ENCODE measurements at regions not wholly inside any gene's neighbourhood (a gene's known extent, or its start where the extent isn't known, plus 50 kb on each side); places are given as distances from the start of the nearest gene placed in this dataset.

DNA sequence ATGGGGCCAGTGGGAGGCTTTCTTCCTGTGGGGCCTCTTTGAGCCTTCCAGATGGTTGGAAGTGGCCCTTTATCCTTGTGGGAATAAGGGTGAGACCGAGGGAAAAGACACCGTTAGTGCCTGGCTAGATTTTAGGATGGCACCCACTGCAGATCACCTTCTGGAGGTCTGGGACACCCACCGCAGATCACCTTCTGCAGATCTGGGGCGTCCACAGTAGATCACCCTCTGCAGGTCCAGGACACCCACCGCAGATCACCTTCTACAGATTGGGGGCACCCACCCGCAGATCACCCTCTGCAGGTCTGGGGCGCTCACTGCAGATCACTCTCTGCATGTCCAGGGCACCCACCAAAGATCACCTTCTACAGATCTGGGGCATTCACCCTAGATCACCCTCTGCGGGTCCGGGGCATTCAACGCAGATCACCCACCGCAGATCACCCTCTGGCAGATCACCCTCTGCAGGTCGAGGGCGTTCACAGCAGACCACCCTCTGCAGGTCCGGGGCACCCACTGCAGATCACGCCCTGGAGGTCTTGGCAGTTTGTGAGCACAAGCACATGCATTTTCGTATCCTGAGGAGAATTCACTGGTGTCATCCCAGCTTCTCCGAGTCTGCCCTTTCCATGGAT is 153.4 kb upstream of the TSHZ3 start:
- DNase-seq, result peak; percentile 26

DNA sequence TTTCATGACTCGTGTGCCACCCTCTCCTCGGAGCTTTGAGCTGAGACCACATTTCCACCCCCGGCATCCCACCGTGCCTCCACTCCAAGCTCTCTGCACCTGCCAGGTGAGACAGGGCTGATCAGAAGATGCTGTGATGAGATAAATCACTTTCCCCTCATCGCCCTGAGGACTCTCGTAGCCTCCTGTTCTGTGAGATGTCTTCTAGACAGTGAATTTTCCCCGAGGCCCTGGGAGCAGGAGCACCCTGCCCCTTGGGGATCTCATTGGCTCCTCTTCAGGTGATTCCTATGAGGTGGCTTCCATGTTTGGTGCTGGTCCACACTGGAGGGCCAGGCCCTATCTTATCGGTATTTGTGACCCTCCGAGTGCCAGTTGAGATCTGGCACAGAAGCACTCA is 154.0 kb upstream of the TSHZ3 start:
- peak; percentile 22 for DNase-seq

DNA sequence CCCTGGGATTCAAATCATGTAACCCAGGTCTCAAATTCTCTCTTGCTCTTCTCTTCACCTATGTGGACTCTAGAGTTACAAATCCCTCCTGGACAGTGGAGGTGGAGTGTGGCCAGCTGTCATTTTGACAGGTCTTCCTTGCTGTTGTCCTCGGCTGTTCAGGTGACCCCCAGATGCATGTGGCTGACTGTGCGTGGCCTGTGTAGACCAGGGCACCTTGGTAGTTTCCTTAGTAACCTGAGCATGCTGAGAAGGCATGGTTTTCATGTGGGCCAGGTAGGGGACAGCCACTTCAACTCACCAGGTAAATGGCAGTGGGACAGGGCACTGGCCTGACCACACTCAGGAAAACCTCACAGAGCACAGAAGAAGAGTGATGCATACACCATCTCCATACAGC is 155.0 kb upstream of the TSHZ3 start:
- DNase-seq, result peak; percentile 28

DNA sequence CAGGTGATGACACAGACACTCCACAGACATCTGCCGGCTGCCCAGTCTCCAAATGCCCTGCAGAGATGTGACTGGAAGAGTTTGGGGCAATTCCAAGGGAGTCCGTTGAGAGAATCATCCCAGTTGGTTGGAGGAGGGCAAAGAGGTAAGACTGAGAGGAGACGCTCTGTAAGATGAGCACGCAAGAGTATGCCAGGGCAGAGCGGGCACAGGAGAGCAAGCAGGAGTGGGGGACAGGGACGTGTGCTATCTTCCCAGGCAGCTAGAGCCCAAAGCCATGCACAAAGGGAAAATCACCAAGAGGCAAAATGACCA is 156.3 kb upstream of the TSHZ3 start:
- DNase-seq, result peak; percentile 21

DNA sequence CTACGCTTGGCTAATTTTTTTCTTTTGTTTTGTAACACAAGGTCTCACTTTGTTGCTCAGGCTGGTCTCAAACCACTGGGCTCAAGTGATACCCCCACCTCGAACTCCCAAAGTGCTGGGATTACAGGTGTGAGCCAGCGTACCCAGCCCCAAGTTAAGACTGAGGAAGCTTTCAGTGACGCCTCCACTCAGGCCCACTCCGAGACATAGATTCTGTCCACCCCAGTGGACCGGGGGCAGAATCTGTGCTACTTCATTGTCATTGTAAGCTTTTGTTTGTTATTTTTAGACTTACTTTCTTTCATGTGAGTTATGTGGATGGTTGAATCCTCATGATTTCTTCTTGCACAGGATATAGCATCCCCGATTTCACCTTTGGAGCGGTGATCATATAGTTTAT is 156.9 kb upstream of the TSHZ3 start:
- DNase-seq, result no peak

DNA sequence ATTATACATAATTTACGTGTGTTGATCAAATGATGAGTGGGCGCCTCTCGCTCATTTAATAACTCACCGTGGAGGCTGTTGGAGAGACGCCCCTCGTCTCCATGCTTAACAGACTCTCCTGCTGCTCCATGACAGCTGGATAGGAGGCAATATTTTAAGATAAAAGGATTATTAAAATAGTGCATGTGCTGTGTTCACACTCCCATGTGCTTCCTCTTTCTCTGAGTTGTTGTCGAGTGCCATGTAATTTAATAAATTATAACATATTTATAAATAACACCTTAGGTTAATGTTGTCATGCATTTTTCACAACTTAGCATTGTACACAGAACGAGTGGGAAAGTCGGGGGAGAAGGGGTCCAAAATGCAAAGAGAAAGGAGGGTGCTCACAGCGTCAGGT is 161.4 kb upstream of the TSHZ3 start:
- peak; percentile 9 for DNase-seq

DNA sequence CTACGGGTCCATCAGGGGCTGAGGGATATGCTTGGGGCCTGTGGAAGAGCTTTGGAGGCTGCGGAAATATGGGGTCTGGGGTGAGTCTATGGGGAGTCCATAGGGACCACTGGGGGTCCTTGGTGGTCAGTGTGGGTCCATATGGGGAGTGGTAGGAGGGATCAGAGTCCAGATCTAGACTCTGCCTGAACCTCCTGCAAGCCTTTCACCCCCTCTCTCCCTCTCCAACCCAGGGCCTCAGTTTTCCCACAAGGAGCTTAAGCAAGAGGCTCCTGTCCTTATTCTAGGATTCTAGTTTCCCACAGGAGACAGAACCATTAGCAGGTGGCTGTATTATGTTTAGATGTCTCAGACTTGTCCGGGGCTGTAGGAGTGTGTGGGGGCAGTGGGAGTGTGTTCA is 161.9 kb upstream of the TSHZ3 start:
- peak; percentile 15 for DNase-seq

DNA sequence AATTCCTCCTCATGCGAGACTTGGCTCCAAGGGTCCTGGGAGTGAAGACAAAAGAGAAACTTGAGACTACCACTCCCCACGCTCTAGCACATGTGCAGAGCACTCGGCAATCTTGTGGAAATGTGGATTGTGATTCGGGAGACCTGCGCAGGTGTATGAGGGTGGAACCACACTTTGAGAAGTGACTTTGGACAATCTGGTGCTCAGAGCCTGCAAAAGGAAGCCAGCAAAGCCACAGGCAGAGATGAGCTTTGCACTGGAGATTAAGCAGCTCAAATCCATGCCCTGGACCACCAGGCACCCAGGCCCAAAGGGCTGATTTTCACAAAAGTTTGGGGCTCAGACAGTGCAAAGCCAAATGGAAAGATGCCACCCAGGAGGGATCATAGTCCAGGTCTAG is 162.5 kb upstream of the TSHZ3 start:
- DNase-seq, result peak; percentile 22

DNA sequence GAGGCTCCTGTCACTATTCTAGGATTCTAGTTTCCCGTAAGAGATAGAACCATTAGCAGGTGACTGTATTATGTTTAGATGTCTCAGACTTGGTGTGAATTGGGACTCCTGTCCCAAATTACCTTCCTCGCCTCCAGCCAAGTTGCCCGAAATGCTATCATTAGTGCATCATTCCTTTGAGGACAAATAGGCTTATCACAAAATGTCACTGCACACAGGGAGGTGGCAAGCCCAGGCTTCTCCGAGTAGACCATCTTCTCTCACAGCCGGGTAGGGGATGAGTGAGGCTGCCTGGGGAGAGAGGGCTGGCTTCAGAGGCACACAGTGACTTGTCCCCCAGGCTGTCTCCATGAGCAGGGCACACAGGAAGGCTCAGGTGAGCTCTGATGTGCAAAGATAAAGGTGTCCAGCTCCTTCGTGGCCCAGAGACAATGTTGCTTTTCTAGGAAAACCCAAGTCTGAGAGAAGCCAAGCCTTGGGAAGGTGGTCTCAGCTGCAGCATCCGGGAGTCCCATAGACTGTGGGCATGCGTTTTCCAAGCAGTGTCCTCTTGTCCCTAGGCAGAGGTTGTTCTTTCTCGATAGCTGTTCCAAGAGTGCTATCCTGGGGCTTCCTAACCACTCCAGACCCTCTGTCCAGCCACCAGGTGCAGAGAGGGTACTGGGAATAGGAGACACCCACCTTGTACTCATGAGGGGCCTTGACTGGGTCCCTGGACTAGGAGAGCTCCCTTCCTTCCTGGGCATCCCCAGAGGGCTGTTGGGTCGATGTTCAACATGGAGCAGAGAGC is 163.1 kb upstream of the TSHZ3 start:
- peak; percentile 29 for DNase-seq

DNA sequence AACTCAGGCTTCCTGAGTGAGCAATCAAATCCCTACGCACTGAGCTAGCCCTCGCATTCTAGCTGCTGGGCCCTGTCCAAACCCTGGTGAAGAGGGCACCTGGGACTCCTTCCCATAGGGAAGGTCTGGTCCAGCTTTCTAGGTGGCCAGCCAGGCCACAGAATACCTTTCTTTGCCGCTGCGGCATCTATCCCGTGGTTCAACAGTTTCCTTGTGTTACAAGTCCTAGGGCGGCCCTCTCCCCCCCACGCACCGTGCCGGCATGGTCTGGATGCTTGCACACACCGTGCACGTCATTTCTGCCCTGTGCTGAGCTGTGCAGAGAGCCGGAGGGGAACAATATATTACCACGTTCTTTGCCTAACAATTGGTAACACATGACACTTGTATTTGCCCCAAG is 164.6 kb upstream of the TSHZ3 start:
- peak; percentile 34 for DNase-seq

DNA sequence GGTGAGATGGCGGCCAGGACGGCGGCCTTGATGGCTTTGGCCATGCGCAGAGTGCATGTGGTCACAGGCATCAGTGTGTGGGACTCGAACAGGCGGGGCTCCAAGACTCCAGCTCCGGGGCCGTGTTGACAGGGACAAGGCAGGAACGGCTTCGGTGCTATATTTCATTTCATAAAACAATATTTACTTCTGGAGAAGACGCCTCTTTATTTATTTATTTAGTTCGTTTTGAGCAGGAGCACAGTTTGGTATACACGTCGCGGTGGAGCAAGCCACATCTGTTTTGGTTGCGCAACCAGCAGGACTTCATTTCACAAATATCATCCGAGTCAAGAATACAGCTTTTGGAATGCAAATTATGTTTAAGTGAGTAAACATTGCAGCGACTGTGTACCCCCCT is 166.7 kb upstream of the TSHZ3 start:
- peak; percentile 29 for DNase-seq

DNA sequence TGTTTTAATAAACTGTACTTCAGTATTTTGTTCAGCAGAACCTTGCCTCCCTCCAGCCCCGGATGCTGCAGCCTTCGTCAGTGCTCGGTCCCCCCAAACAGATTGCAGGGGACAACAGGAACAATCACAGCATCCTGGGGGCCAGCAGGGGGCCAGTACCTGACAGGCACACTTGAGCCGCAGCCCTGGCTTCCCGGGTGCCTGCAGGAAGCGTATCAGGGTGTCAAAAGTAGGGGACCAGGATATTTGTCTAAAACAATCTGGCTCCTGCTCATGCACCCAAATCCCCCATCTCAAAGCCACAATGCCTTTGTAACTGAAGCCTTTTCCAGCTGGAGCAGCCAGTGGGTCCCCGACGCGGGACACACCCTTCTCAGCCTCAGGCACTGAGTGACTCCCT is 167.5 kb upstream of the TSHZ3 start:
- peak; percentile 35 for DNase-seq

DNA sequence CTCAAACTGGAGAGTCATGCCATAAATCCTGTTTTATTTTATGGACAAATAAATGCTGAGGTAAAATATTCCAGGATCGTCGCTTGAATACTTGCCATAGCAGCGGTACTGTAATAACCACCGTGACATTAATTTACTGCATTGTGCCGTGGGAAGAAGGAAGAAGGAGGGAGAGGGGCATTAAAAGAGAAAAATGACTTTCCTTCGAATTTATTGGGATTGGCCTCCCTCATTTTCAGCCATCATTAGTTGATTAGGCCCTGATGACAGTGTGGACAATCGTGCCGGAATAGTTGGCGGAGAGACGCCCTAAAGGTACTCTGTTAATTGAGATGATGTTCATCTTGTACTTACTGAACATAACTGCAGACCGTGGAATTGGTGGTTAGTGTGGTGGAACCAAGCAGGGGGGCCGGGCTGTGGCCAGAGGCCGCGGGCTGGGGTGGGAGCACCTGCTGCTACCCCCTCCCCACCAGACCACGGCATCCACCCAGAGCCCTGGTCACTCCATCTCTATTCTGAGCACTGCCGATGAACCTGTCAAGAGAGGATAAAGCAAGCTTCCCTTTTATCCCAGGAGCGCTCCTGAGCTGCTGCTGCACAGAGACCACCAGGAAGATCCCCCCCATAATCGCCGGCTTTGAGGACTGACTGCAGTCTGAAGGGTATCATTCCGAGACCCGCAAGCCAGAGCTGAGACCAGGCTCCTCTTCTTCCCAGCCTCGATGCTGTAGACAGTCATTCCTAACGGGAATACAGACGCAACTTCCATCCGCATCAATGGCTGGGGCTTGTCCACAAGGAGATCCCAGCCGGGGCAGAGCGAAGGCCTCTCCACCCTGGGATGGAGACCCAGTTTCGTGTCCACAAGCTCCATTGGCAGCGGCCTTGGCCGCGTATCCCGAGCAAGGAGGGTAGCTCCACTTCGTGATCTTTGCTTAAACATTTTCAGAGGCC is 168.3 kb upstream of the TSHZ3 start:
- peak; percentile 43 for DNase-seq

DNA sequence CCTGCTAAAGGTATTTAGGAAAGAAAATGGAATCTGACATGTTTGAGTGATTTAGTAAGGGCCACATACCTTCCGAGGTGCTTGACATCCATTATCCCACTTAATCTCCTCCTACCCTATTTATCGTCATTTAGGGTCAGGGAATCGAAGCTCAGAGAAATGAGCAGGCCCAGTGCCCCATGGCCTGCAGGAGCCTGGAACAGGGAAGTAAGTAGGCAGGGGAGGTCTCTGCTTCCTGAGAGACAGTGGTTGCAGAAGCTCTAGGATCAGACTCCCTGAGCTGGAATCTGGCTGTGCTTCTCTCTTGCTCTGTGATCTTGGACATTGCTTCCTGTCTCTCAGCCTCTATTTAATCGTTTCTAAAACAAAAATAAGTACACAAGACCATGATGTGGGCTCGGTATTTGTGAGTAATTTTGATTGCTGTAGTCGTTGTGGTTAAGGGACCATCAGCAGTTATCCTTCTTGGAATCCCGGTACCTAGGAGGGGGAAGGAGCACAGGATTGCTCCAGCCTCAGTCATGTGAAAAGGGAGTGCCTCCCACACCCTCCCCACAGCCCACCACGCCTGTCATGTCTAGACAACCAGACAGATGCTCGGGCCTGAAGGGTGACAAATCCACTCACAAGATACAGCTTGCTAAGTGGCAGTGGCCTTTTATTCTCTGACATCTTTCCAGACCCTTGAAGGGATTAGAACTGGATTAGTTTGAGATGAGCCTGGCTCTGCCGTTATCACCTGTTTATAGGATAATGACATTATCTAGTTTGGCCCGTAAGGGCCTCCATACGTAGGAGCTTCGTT is 169.2 kb upstream of the TSHZ3 start:
- peak; percentile 92 for DNase-seq

DNA sequence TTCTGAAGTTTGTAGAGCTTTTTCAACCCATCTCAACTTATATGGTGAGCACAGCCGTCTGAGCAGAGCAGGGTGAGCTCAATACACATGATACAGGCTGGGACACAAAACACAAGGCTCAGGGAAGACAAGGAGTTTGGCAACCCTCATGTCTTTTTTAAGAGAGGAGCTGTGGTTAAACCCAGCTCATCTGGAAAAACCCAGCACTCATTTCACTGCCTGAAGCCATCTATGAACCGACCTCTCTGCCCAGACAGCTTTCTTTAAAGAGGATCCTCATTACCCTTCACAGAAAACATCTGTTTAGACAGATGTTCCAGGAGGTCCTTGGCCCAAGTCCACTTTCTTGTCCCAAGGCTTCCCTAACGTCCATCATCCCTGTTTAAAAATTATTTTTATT is 170.0 kb upstream of the TSHZ3 start:
- peak; percentile 63 for DNase-seq

DNA sequence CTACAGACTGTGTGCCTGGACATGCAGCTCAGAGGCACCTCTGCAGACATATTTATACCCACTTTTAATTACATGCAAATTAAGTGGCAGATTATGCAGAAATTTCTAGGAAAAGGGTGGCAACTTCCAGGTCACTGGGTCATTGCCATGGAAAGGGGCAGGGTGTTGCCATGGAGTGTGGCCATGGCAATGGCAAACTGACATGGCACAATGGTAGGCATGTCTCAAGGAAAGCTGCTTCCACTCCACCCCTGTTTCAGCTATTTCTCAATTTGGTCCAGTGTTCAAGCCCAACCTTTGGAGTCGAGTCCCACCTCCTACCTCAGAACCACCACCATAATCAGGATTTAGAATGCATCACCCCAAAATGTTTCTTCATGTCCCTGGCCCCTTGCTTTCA is 170.7 kb upstream of the TSHZ3 start:
- peak; percentile 11 for DNase-seq

DNA sequence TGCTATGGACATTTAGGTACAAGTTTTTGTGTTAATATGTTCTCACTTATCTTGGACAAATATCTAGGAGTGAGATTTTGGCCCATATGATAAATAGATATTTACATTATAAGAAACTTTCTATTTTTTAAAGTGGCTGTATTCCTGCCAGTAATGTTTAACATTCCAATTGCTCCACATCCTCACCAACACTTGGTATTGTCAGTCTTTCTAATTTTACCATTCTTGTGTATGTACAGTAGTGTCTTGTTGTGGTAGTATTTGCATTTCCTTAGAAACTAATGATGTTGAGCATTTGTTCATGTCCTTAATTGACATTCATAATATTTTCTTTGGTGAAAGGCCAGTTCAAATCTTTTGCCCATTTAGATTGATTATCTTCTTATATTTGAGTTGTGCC is 171.4 kb upstream of the TSHZ3 start:
- DNase-seq, result no peak

DNA sequence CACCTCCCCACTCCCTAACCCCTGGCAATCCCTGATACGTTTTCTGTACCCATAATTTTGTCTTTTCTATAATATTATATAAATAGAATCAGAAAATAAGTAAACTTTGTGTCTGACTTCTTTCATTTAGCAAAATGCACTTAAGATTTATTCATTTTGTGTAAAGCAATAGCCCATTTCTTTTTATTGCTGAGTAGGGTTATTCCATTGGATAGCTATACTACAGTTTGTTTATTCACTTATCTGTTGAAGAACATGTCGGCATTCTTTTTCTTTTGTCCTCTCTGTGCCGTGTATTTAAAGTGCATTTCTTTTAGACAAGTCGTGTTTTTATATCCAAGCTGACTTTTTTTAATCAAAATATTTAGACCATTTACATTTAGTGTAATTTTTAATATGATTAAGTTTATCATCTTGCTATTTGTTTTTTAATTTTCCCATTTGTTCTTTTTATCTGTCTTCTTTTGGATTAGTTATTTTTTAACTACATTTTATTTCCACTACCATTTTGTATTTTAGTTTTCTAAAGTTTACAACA is 176.4 kb upstream of the TSHZ3 start:
- DNase-seq, result no peak

DNA sequence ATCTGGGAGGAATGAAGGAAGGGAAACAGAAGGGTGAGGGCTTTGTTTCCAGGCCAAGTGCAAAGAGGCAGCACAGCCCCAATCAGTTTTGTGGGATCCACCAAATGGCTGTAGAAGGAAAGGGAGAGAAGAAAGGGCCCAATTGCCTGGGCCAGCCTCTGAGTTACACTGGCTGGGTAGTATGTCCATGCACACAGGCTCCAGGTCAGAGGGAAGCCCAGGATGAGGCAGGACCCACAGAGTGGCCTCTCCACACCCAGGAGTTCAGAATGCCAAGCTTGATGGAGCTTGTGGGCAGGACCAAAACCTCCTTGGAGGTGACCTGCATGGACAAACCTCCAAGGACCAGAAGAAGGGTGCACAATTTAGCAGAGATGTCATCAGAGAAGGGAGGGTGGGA is 178.2 kb upstream of the TSHZ3 start:
- DNase-seq, result peak; percentile 5

DNA sequence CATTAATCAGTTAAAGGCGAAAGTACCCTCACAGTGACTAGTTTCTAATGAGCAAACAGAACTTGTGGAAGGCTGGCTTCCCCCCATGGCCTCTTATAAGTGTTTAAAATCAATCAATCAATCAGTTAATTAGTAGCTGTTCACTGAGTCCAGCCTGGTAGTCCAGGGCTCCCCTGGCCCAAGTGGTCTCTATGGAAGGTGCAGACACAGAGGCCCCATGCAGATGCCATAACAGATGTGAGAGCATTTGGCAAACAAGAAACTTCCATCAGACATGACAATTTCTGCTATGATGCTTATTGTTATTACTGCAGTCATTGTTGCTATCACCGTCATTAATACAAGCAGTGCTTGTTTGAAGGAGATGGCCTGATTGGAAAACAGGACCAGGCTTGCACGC is 179.0 kb upstream of the TSHZ3 start:
- peak; percentile 15 for DNase-seq

DNA sequence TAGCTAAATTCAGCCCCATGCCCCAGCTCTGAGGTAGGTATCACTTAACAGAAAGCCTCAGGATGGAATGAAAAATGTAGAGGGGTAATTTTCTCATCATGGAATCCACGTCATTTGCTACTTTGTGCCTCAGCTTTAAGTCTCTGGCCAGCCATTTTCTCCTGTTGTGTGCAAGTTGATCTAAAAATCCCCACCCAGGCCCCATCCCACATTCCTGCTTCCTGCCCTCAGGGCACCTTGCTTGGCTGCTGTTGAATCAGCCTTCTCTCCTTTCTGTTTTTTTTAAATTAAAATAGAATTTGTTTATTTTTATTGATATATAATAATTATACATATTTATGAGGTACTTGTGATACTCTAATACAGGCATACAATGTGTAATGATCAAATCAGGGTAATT is 179.9 kb upstream of the TSHZ3 start:
- peak; percentile 66 for DNase-seq

DNA sequence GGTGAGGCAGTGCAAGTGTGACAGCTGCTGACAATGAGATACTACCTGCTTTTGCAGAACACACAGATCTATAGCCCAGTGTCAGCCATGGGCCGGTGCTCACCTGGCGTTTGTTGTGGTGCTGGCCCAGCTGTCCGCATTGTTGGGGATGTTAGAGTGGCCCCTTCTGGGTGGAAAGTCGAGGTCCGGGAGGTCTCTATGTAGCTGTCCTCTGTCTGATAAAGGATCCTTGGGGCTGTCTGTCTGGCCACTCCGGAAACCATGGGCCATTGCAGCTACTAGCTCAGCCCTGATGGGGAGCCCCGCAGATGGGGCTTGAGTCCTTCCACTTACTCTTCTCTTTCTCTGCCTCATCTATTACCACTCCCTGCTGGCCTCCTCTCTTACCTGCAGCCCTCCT is 181.5 kb upstream of the TSHZ3 start:
- no peak for DNase-seq

DNA sequence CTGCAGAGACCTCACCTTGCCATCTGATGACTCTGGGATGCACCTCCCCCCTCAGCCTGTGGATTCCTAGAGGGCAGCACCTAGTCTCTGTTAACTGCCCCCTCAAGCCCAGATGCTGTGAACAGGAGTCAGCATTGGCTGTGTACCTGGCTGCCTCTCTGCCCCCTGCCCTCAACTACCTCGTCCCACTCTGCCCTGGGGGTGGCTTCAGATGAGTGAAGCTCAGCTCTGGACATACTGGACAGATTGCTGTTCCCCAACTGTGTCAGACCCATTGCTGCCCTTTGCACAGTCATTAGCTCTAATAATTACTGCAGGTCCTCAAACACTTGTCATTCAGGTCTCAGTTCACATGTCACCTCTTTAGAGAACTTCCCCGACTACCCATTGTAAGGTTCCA is 182.1 kb upstream of the TSHZ3 start:
- DNase-seq, result peak; percentile 49

Data from islet precursor cell (in vitro differentiated cells).